ENCODE measurements at regions not wholly inside any gene's neighbourhood (a gene's known extent, or its start where the extent isn't known, plus 50 kb on each side); places are given as distances from the start of the nearest gene placed in this dataset.
A peak's percentile ranks its signal among the peaks of the same experiment; 100 is the strongest.
"Not testable (repeated sequence)": the region's sequence is repeated elsewhere in the genome, so short reads cannot be mapped to it uniquely, and the experiment has no call there.

GRCh38 chr9:100714372-100715099, 136.7 kb downstream of the CAVIN4 start:
- DNase-seq (ENCODE audit: low spot score): peak; percentile 63

- no peak for DNase-seq (ENCODE audit: low spot score)
Measured at GRCh38 chr9:100715100-100715380, 137.2 kb downstream of the CAVIN4 start.

- no peak for DNase-seq (ENCODE audit: low spot score)
Measured at GRCh38 chr9:100718717-100719116, 140.8 kb downstream of the CAVIN4 start.

- DNase-seq (ENCODE audit: low spot score): no peak
Measured at GRCh38 chr9:100720922-100721321, 143.0 kb downstream of the CAVIN4 start.

GRCh38 chr9:100724886-100725285, 147.0 kb downstream of the CAVIN4 start:
- DNase-seq (ENCODE audit: low spot score): no peak

GRCh38 chr9:100725371-100725770, 147.5 kb downstream of the CAVIN4 start:
- DNase-seq (ENCODE audit: low spot score): no peak

GRCh38 chr9:100729336-100729895, 151.5 kb downstream of the CAVIN4 start:
- no peak for DNase-seq (ENCODE audit: low spot score)

- no peak for DNase-seq (ENCODE audit: low spot score)
Measured at GRCh38 chr9:100730086-100730485, 152.2 kb downstream of the CAVIN4 start.

GRCh38 chr9:100731038-100731556, 153.2 kb downstream of the CAVIN4 start:
- no peak for DNase-seq (ENCODE audit: low spot score)

GRCh38 chr9:100731557-100731956, 153.7 kb downstream of the CAVIN4 start:
- no peak for DNase-seq (ENCODE audit: low spot score)

- no peak for DNase-seq (ENCODE audit: low spot score)
Measured at GRCh38 chr9:100739208-100739607, 161.3 kb downstream of the CAVIN4 start.

- DNase-seq (ENCODE audit: low spot score): peak; percentile 5
Measured at GRCh38 chr9:100739666-100740065, 161.8 kb downstream of the CAVIN4 start.

- DNase-seq (ENCODE audit: low spot score): not testable (repeated sequence)
Measured at GRCh38 chr9:100748930-100749329, 171.1 kb downstream of the CAVIN4 start.

GRCh38 chr9:100756217-100756616, 178.3 kb downstream of the CAVIN4 start:
- DNase-seq (ENCODE audit: low spot score): peak; percentile 36

- no peak for DNase-seq (ENCODE audit: low spot score)
Measured at GRCh38 chr9:100759215-100759614, 181.3 kb downstream of the CAVIN4 start.

- no peak for DNase-seq (ENCODE audit: low spot score)
Measured at GRCh38 chr9:100761276-100761802, 183.5 kb downstream of the CAVIN4 start.

- no peak for DNase-seq (ENCODE audit: low spot score)
Measured at GRCh38 chr9:100774326-100774725, 196.4 kb downstream of the CAVIN4 start.

- no peak for DNase-seq (ENCODE audit: low spot score)
Measured at GRCh38 chr9:100774962-100775361, 197.1 kb downstream of the CAVIN4 start.

- no peak for DNase-seq (ENCODE audit: low spot score)
Measured at GRCh38 chr9:100775912-100776311, 198.0 kb downstream of the CAVIN4 start.

GRCh38 chr9:100784755-100785154, 206.9 kb downstream of the CAVIN4 start:
- no peak for DNase-seq (ENCODE audit: low spot score)

GRCh38 chr9:100785946-100786345, 208.1 kb downstream of the CAVIN4 start:
- DNase-seq (ENCODE audit: low spot score): no peak

GRCh38 chr9:100794738-100795269, 216.9 kb downstream of the CAVIN4 start:
- DNase-seq (ENCODE audit: low spot score): no peak

- DNase-seq (ENCODE audit: low spot score): no peak
Measured at GRCh38 chr9:100803956-100804355, 224.6 kb upstream of the PLPPR1 start.
